HG02678 (cell line): ENCODE measurements at regions not wholly inside any gene's neighbourhood (a gene's known extent, or its start where the extent isn't known, plus 50 kb on each side); places are given as distances from the start of the nearest gene placed in this dataset.
"Not testable (repeated sequence)": the region's sequence is repeated elsewhere in the genome, so short reads cannot be mapped to it uniquely, and the experiment has no call there.

Experiments used
- ATAC-seq: cut with Tn5 transposase; IDR thresholded peaks from one replicate; pipeline ENCODE4 v1.9.1; 2021; ENCODE audit warnings: mild to moderate bottlenecking, moderate library complexity; ENCODE audit not compliant: unreplicated experiment

- no peak for ATAC-seq
Observed at GRCh38 chr7:25727446-25727845, 424.6 kb upstream of the NFE2L3 start.

GRCh38 chr7:25727876-25728275 lies 424.1 kb upstream of the NFE2L3 start:
- ATAC-seq = no peak

GRCh38 chr7:25731068-25731845 lies 420.7 kb upstream of the NFE2L3 start:
- no peak for ATAC-seq

GRCh38 chr7:25731846-25732245 lies 420.2 kb upstream of the NFE2L3 start:
- no peak for ATAC-seq

GRCh38 chr7:25732766-25733217 lies 419.2 kb upstream of the NFE2L3 start:
- no peak for ATAC-seq

- no peak for ATAC-seq
Observed at GRCh38 chr7:25735674-25736242, 416.2 kb upstream of the NFE2L3 start.

- no peak for ATAC-seq
Observed at GRCh38 chr7:25738528-25738927, 413.5 kb upstream of the NFE2L3 start.

- ATAC-seq = no peak
Observed at GRCh38 chr7:25739143-25739542, 412.9 kb upstream of the NFE2L3 start.

GRCh38 chr7:25742316-25742715 lies 409.7 kb upstream of the NFE2L3 start:
- ATAC-seq = no peak

GRCh38 chr7:25743670-25744451 lies 408.1 kb upstream of the NFE2L3 start:
- not testable (repeated sequence) for ATAC-seq

GRCh38 chr7:25750744-25751508 lies 401.1 kb upstream of the NFE2L3 start:
- ATAC-seq = no peak

GRCh38 chr7:25752154-25752553 lies 399.8 kb upstream of the NFE2L3 start:
- ATAC-seq = no peak

- ATAC-seq = no peak
Observed at GRCh38 chr7:25752967-25753791, 398.8 kb upstream of the NFE2L3 start.

- no peak for ATAC-seq
Observed at GRCh38 chr7:25753837-25754236, 398.2 kb upstream of the NFE2L3 start.

- ATAC-seq = no peak
Observed at GRCh38 chr7:25754333-25754732, 397.7 kb upstream of the NFE2L3 start.

GRCh38 chr7:25754751-25755150 lies 397.2 kb upstream of the NFE2L3 start:
- ATAC-seq = no peak

- ATAC-seq = no peak
Observed at GRCh38 chr7:25756601-25757000, 395.4 kb upstream of the NFE2L3 start.

- no peak for ATAC-seq
Observed at GRCh38 chr7:25758559-25758958, 393.4 kb upstream of the NFE2L3 start.

- ATAC-seq = no peak
Observed at GRCh38 chr7:25759286-25759685, 392.7 kb upstream of the NFE2L3 start.

GRCh38 chr7:25759748-25760147 lies 392.2 kb upstream of the NFE2L3 start:
- ATAC-seq = no peak
